Esophagus (tissue), 2 donors: ENCODE measurements at regions not wholly inside any gene's neighbourhood (a gene's known extent, or its start where the extent isn't known, plus 50 kb on each side); places are given as distances from the start of the nearest gene placed in this dataset.

Experiments used
- H3K27ac ChIP-seq, 2 donors: one replicate each; pipeline ENCODE4 v1.5.1; 2013; ENCODE audit warnings: low read depth in 2 of 2, mild to moderate bottlenecking in 2 of 2, inconsistent platforms in 1 of 2, low read length in 1 of 2, moderate library complexity in 1 of 2
- H3K27me3 ChIP-seq, 2 donors: one replicate each; pipeline ENCODE4 v1.6.1; 2013; ENCODE audit warnings: low read length in 2 of 2, control low read depth in 1 of 2, mild to moderate bottlenecking in 1 of 2; ENCODE audit not compliant: insufficient read depth in 2 of 2, control insufficient read depth in 1 of 2
- H3K36me3 ChIP-seq, 2 donors: one replicate each; pipeline ENCODE4 v1.6.1; 2013; ENCODE audit warnings: low read length in 1 of 2; ENCODE audit not compliant: control insufficient read depth in 2 of 2, insufficient read depth in 2 of 2
- H3K4me1 ChIP-seq, 2 donors: one replicate each; pipeline ENCODE4 v1.6.1; 2013; ENCODE audit warnings: low read length in 1 of 2; ENCODE audit not compliant: control insufficient read depth in 2 of 2, insufficient read depth in 2 of 2
- H3K4me3 ChIP-seq, 2 donors: one replicate each; pipeline ENCODE4 v1.5.1; 2013; ENCODE audit warnings: low read length in 2 of 2, mild to moderate bottlenecking in 2 of 2, low read depth in 1 of 2, moderate library complexity in 1 of 2
- H3K9me3 ChIP-seq, 2 donors: one replicate each; pipeline ENCODE4 v1.6.1; 2013; ENCODE audit warnings: mild to moderate bottlenecking in 2 of 2, low read depth in 1 of 2, low read length in 1 of 2, moderate library complexity in 1 of 2; ENCODE audit not compliant: control insufficient read depth in 2 of 2, insufficient read depth in 1 of 2
- WGBS, 2 donors: extraction: QIAGEN DNeasy Blood & Tissue Kit; methylation state at CpG; one replicate each; pipeline ENCODE4 v1.1.7; 2013; 5-methylcytosine and 5-hydroxymethylcytosine counted together
- donor health status: healthy with polysubstance abuse.
- donor health status: Bipolar disorder and iron deficiency.

DNA sequence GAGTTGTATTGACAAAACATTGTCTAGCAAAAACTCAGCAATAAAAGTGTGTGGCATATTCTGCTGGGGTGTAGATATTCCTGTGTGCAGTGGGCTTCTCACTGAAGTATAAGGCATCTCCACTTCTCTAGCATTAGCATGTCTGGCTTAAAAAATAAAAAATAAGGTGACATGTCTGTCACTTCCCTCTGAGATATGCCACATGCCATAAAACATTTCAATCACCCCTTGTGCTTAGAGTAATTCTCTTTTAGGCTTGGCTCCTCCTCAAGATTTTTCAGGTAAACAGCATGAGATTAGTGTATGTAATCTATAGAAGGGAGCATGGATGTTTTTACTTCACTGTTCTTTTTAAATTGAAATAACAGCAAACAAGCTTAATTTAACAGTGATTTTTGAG, 194.4 kb upstream of the SNX7 start:
- H3K4me1 ChIP-seq, result no peaks in the 10 kb centered on the region
- H3K27me3 ChIP-seq, result no peaks in the 10 kb centered on the region
- no peak overlapping the region for H3K4me3 ChIP-seq
- no peaks in the 10 kb centered on the region for H3K9me3 ChIP-seq
- no peaks in the 10 kb centered on the region for H3K36me3 ChIP-seq
- H3K27ac ChIP-seq, result no peak overlapping the region

DNA sequence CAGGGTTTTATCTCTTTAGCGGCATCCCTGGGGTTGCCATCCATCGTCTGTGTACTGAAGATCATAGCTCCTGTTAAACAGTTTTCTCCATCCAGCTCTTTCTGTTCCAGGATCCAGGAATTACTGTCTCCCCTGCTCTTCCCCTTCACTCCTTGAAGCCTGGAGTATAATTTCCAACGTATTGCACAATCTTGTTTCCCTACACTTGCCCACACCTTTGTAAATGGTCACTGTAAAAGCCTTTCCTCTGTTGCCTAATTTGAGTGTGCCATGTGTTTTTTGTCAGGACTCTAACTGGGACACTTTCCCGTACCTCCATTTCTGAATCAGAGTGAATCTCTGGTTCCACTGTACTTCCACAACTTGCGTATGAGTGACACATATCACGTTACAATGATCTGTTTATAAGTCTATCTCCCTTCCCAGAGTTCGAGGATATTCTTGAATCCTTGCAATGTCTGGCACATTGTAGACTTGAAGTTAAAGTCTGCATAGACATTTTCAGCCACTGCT, 199.6 kb upstream of the SNX7 start:
- Histone ChIP-seq H3K4me3 (no peak overlapping the region), H3K4me1 (no peaks in the 10 kb centered on the region), H3K27me3 (no peaks in the 10 kb centered on the region), H3K27ac (no peak overlapping the region), H3K36me3 (no peaks in the 10 kb centered on the region), H3K9me3 (no peaks in the 10 kb centered on the region)
- 82 to 84% methylated on average over 7 of the region's 7 CpGs for WGBS, 2 donors

DNA sequence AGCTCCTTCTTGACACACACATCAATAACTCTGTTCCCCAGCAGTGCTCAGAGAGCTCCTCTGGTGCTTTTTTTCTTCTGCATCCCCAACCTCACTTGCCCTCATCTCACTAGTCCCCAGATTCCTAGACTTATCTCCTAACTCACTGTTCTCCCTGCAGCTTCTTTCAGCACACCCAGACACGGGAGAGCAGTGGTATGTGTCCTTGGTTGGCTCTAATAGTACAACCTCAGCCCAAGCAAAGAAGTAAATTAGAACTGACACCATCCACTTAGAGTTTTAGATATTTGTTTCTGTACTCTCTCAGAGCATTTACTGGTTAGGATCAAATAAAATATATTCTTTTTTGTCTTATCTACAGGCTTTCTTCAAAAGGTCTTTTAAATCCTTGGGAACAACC, 201.4 kb upstream of the SNX7 start:
- H3K4me3 ChIP-seq, result no peak overlapping the region

DNA sequence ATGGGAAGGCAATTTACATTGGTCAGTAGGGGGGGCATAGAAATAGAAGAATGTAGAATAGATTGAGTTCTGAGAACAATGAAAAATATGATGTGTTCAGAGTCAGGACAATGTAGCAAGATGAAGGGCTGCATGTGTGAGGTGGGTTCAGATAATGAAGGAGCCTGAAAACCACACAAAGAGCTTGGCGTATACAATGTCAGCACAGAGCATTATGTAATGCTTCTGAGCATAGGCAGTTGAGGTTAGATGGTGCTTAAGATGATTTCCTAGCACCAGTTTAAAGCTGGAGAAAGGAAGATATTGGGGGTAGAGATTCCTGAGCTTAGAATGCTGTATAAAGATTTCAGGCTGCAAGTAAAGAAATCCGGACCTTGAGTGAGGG, 202.0 kb upstream of the SNX7 start:
- no peak overlapping the region for H3K4me3 ChIP-seq
- 83 to 91% methylated on average over 2 of the region's 2 CpGs for WGBS, 2 donors
- no peak overlapping the region for H3K27ac ChIP-seq
- no peaks in the 10 kb centered on the region for H3K27me3 ChIP-seq
- H3K4me1 ChIP-seq, result no peaks in the 10 kb centered on the region
- no peaks in the 10 kb centered on the region for H3K36me3 ChIP-seq
- no peaks in the 10 kb centered on the region for H3K9me3 ChIP-seq

More for the DNA sequence above, 201.4 kb upstream of the SNX7 start:
- no peaks in the 10 kb centered on the region for H3K36me3 ChIP-seq
- H3K27ac ChIP-seq, result no peak overlapping the region
- H3K27me3 ChIP-seq, result no peaks in the 10 kb centered on the region
- WGBS, 2 donors, result 41 to 56% methylated on average over 1 of the region's 1 CpG
- no peaks in the 10 kb centered on the region for H3K4me1 ChIP-seq
- no peaks in the 10 kb centered on the region for H3K9me3 ChIP-seq

DNA sequence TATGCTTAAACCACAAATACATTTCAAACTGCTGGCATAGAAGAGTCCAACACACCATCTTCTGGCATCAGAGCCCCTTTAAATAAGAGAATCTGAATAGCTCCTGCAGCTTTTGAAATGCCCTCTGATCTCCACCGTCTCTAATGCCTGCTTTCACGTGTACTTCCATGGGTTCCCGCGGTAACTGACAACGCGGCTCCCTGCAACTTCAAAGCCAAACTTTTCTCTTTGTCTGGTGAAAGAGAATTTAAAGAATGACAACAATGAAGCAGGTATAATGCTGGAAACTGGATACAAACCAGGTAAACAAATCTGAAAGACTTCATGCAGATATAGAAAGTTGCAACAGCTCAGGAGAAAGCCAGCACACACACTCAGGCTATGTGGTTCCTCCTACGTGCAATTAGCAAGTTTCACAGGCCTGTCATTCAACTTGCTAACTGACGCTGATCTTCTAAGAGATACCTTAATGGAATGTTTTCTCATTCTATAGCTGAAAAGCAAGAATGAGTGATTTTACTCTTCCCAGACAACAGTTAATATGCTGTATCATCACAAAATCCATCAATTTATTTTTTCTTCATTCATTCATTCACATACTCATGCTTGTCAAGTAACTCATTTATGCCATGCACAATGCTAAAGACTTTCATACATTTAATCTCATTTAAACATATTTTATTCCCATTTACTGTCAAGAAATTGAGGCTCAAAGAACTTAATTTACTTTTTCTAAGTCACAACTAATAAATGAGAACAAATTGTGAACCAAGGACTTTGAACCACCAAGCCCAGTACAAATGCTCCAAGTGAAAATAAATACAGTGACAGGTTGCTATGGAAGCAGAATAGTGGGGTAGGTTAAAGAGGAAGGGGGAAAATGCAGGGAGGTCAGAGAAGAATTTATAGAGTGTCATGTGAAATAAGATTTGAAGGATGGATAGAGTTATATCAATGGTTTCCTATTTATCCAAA, 202.7 kb upstream of the SNX7 start:
- Histone ChIP-seq H3K4me1 (no peaks in the 10 kb centered on the region), H3K27me3 (no peaks in the 10 kb centered on the region), H3K4me3 (no peak overlapping the region), H3K36me3 (no peaks in the 10 kb centered on the region), H3K9me3 (no peaks in the 10 kb centered on the region), H3K27ac (no peak overlapping the region)
- 33 to 40% methylated on average over 8 of the region's 8 CpGs for WGBS, 2 donors

DNA sequence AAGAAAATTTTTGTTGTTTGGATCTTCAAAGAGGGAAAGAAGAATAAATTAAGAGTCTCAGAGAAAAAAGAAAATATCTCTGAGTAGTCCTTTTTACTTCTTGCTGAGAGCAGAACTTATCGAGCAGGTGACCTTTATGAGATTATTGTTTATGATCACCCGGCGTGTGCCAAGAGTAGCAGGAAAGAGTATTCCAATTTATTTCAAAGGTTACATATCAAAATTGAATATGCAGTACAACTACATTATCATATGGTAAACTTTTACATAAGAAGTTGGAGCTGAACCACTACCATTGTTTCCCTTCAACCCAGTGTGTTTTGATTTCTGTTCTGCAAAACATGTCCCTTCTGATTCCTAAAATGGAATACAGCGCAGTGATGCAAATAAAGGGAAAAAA, 204.3 kb upstream of the SNX7 start:
- Histone ChIP-seq H3K27me3 (no peaks in the 10 kb centered on the region), H3K9me3 (no peaks in the 10 kb centered on the region), H3K27ac (no peak overlapping the region), H3K36me3 (no peaks in the 10 kb centered on the region), H3K4me3 (no peak overlapping the region), H3K4me1 (no peaks in the 10 kb centered on the region)
- WGBS, 2 donors, result 86 to 90% methylated on average over 4 of the region's 4 CpGs

DNA sequence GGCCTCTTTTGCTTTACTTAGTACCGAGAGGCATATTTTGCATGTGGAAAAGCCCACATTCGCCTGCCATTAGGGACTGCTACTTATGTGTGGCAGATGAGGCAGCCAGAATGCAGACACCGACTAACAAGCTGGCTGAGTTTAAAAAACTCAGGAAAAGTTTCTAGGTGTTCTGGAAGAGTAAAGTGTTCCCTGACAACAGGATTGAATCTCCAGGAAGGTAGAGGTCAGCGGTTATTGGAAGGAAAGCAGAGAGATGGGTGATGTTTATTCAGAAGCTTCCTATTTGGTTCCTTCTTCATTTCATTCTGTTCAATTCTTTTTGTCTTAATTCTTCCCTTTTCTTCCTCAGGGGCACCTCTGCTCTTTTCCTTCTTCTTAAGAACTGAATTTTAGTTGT, 206.9 kb upstream of the SNX7 start:
- no peaks in the 10 kb centered on the region for H3K4me1 ChIP-seq
- WGBS, 2 donors, result 73 to 75% methylated on average over 4 of the region's 4 CpGs

DNA sequence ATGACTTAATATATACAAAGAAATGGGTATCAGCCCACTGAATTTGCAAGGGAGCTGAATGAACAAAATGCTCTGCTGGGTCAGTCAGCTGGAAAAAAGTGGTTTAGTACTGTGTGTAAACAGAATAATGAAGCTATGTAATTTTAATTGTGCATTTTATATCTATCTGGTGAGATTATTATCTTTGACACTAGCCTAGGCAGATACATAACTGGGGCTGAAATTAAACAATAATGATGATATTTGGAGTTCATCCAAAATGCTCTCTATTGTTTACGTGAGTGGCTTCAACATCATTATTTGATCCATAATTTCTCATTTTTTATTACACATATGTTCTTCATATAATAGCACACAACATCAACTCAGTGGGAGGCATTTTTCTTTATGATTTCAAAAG, 208.5 kb upstream of the SNX7 start:
- H3K27ac ChIP-seq, result no peak overlapping the region
- no peaks in the 10 kb centered on the region for H3K27me3 ChIP-seq
- WGBS, 2 donors, result 62 to 80% methylated on average over 1 of the region's 1 CpG
- H3K4me3 ChIP-seq, result no peak overlapping the region
- no peaks in the 10 kb centered on the region for H3K4me1 ChIP-seq
- no peaks in the 10 kb centered on the region for H3K36me3 ChIP-seq
- H3K9me3 ChIP-seq, result no peaks in the 10 kb centered on the region

More for the DNA sequence above, 206.9 kb upstream of the SNX7 start:
- H3K9me3 ChIP-seq, result no peaks in the 10 kb centered on the region
- H3K36me3 ChIP-seq, result no peaks in the 10 kb centered on the region
- no peak overlapping the region for H3K27ac ChIP-seq
- H3K4me3 ChIP-seq, result no peak overlapping the region
- no peaks in the 10 kb centered on the region for H3K27me3 ChIP-seq

DNA sequence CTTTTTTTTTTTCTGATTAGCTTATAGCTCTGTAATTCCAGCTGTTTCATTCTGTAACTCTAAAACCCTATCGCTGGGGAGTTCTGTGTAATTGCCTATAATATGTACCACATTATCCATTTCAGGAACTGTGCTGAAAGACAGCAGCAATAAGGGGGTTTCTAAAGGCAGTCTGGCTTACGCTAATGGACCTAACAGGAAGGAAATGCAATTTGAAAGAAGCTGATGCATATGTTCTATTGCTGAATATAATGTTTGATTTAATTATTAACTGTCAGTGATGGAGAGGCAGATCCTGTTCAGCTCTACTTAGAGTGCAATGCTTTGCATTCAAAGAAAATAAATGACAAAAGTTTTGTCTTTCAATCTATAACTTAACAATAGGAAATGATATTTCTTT, 209.4 kb upstream of the SNX7 start:
- no peaks in the 10 kb centered on the region for H3K27me3 ChIP-seq
- H3K9me3 ChIP-seq, result no peaks in the 10 kb centered on the region
- no peaks in the 10 kb centered on the region for H3K4me1 ChIP-seq
- H3K36me3 ChIP-seq, result no peaks in the 10 kb centered on the region
- 60 to 66% methylated on average over 2 of the region's 2 CpGs for WGBS, 2 donors
- H3K4me3 ChIP-seq, result no peak overlapping the region
- no peak overlapping the region for H3K27ac ChIP-seq

DNA sequence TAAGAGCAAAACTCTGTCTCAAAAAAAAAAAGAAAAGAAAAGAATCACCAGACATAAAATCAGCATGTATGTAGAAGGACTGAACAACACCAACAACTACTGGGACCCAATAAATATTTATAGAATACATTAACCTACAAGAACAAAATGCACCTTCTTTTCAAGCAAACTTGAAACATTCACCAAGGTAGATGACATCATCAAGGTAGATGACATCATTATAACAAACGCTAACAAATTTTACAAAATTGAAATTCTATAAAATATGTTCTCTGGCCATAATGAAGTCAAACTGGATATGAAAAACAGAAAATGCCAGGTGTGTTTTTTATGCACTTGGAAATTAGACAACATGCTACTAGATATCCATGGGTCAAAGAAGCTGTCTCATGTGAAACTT, 220.2 kb upstream of the SNX7 start:
- H3K36me3 ChIP-seq, result no peaks in the 10 kb centered on the region
- H3K4me3 ChIP-seq, result no peak overlapping the region
- whole genome bisulfite sequencing, 2 donors, result 89 to 91% methylated on average over 1 of the region's 1 CpG
- no peaks in the 10 kb centered on the region for H3K27me3 ChIP-seq
- no peaks in the 10 kb centered on the region for H3K4me1 ChIP-seq
- no peak overlapping the region for H3K27ac ChIP-seq
- H3K9me3 ChIP-seq, result no peaks in the 10 kb centered on the region
